ENCODE measurements at regions not wholly inside any gene's neighbourhood (a gene's known extent, or its start where the extent isn't known, plus 50 kb on each side); places are given as distances from the start of the nearest gene placed in this dataset.
"Not testable (repeated sequence)": the region's sequence is repeated elsewhere in the genome, so short reads cannot be mapped to it uniquely, and the experiment has no call there.

DNA sequence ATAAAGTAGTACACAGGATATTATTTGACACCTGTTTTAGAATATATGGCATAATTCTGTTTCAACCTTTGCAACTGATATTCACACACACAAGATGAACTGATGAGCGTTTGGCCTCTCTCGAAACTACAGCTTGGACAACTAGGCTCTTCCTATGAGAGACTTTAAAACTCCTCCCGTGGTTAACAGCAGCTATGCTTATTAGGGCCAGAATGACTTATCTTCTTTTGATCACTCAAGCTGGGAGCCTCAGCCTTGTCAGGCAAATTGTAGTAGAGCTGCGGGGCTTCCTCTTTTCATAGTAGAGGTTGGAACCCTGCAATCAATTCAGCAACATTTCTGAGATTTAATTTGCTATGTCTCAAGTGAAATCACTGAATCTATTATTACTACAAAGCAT is 381.3 kb upstream of the ANKRD20A1 start:
- H3K9me3 ChIP-seq (ENCODE audit: low read length) = not testable (repeated sequence)

DNA sequence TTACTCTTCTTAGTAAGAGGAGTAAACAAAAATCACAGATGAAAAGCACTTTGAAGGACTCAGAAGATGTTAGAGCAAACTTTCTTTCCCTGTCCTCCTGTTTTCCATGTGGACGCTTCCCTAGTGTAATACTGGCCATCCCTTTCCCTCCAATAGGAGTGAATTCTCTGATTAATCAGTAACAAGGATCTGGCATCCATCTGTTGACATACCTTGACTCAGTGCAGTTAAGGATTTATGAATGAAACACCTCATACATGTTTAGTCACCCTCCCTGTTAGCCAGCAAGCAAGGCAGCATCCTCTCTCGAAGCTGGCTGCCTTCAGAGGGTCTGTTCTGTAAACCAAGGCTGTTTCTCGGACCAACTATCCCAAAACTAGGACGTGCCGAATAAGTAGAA is 388.0 kb upstream of the ANKRD20A1 start:
- not testable (repeated sequence) for H3K27me3 ChIP-seq (ENCODE audit: insufficient read depth, low read length); H3K36me3 ChIP-seq (ENCODE audit: insufficient read depth, low read length); H3K4me3 ChIP-seq (ENCODE audit: low read length); H3K9me3 ChIP-seq (ENCODE audit: low read length); H3K4me1 ChIP-seq (ENCODE audit: insufficient read depth, low read length); H2AFZ ChIP-seq (ENCODE audit: low read depth, low read length)

More for the DNA sequence above, 381.3 kb upstream of the ANKRD20A1 start:
- H3K36me3 ChIP-seq (ENCODE audit: insufficient read depth, low read length); H2AFZ ChIP-seq (ENCODE audit: low read depth, low read length); H3K4me3 ChIP-seq (ENCODE audit: low read length); H3K4me1 ChIP-seq (ENCODE audit: insufficient read depth, low read length); H3K27me3 ChIP-seq (ENCODE audit: insufficient read depth, low read length): not testable (repeated sequence)

DNA sequence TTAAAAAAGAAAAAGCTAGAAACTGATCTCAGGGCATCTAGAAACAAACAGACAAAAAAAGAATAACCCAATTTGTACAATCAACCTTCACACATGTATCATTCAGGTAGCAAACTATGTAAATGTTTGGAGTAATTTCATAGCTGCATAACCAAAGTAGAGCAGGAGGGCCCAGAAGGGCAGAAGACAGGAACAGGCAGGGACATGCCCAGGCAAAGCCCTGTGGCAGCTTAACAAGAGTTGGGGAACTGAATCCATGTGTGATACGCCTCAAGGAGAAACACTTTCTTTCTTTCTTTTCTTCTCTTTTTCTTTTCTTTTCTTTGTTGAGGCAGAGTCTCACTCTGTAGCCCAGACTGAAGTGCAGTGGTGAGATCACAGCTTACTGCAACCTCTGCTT is 390.4 kb upstream of the ANKRD20A1 start:
- not testable (repeated sequence) for H3K4me1 ChIP-seq (ENCODE audit: insufficient read depth, low read length)

DNA sequence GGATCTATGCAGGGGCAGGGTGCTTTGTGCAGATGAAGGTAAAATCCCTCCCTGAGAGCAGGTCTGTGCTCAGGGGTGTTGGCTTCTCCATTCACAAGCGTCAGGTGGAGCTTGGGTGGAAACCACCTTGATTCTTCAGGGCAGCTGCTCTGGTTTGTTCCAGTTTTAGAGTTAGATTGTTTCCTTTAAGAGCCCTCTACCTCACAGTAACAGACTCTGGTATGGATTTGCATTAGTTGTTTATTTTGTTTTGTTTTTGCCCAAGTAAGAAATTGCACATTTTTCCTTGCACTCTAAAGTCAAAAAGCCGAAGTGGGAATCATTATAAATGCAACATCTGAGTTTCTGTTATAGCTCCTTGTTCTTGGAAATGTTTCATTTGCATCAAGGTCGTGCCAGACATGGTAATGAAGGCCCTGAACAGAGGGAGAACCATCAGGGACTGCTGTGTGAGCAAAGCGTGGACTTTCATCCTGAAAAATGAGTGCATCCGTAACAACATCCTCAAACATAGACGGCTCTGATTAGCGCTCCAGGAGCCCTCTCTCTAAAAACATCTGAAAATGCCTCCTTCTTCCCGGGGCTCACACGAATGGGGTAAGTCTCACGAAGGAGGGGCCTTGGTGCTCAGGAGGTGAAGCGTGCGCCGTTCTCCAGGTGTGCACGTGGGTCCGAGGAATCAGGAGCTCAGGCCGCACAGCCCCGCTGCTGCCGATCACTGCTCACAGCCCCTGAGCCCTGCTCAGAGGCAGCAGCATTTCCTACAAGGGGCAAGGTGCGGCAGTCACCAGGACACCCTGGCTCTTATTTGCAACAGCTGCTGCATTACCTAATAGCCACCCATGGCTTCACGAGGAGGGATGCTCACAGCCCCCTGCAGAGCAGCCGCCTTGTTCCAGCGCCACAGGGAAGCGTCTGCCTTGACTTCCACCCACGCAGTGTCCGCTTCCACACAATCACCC is 396.7 kb upstream of the ANKRD20A1 start:
- not testable (repeated sequence) for H3K4me1 ChIP-seq (ENCODE audit: insufficient read depth, low read length); H3K27me3 ChIP-seq (ENCODE audit: insufficient read depth, low read length)

More for the DNA sequence above, 390.4 kb upstream of the ANKRD20A1 start:
- H2AFZ ChIP-seq (ENCODE audit: low read depth, low read length); H3K4me3 ChIP-seq (ENCODE audit: low read length); H3K9me3 ChIP-seq (ENCODE audit: low read length); H3K27me3 ChIP-seq (ENCODE audit: insufficient read depth, low read length); H3K36me3 ChIP-seq (ENCODE audit: insufficient read depth, low read length): not testable (repeated sequence)

DNA sequence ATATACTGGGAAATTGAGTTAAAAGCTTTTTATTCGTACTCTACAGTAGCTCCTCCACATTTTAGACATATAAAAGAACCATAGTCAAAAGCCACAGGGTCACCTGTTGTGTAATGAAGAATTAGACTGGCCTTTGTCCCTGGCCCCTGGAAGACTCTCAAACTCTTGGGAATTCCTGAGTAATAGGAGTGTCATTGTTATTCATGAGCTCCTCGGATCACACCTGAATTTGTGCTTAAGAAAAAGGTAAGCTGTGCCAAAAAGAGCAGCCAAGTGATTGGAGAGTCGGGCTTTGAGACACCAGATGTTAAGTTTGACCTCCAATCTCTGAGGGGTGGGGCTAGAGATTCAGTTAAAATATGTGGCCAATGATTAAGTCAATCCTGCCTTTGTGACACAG is 405.8 kb upstream of the ANKRD20A1 start:
- H3K9me3 ChIP-seq (ENCODE audit: low read length); H3K4me1 ChIP-seq (ENCODE audit: insufficient read depth, low read length); H3K36me3 ChIP-seq (ENCODE audit: insufficient read depth, low read length); H3K27me3 ChIP-seq (ENCODE audit: insufficient read depth, low read length); H2AFZ ChIP-seq (ENCODE audit: low read depth, low read length); H3K4me3 ChIP-seq (ENCODE audit: low read length): not testable (repeated sequence)

More for the DNA sequence above, 396.7 kb upstream of the ANKRD20A1 start:
- not testable (repeated sequence) for H3K36me3 ChIP-seq (ENCODE audit: insufficient read depth, low read length); H3K4me3 ChIP-seq (ENCODE audit: low read length); H2AFZ ChIP-seq (ENCODE audit: low read depth, low read length); H3K9me3 ChIP-seq (ENCODE audit: low read length)

DNA sequence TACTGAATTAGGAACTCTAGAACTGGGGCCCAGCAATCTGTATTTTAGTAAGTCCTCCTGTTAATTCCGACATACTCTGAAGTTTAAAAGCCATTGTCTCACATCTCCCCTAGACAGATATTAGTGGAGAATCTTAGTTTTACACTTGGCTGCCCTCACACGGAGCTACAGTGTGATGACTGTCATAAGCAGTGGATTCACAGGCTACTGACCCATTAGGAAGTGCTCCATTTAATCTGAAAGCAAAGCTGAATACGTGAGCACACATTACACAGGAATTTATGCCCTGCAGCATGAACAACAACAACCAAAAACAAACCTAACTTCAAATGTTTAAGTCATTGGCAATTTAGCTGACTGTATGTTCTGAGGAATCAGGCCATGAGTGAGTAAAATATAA is 416.4 kb upstream of the ANKRD20A1 start:
- not testable (repeated sequence) for H3K36me3 ChIP-seq (ENCODE audit: insufficient read depth, low read length); H3K4me3 ChIP-seq (ENCODE audit: low read length); H2AFZ ChIP-seq (ENCODE audit: low read depth, low read length); H3K4me1 ChIP-seq (ENCODE audit: insufficient read depth, low read length); H3K27me3 ChIP-seq (ENCODE audit: insufficient read depth, low read length); H3K9me3 ChIP-seq (ENCODE audit: low read length)

DNA sequence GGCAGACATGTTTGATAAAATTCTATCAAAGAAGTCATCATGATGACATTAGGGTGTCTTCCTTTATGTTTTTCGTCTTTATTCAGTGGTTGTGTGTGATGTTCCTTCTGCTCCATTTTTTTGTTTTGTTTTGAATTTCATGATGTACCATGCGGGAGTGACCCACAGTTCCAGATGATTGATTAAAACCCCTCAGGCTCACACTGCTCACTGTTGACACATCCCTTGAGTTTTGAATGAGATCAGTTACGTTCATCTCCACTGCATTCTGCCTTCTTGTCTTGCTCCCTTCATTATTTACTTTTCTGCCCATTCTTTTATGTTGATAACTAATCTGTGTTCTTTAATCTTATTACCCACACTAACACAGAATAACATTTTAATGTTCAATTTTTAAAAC is 421.7 kb upstream of the ANKRD20A1 start:
- not testable (repeated sequence) for H3K9me3 ChIP-seq (ENCODE audit: low read length); H3K4me1 ChIP-seq (ENCODE audit: insufficient read depth, low read length); H2AFZ ChIP-seq (ENCODE audit: low read depth, low read length); H3K36me3 ChIP-seq (ENCODE audit: insufficient read depth, low read length); H3K27me3 ChIP-seq (ENCODE audit: insufficient read depth, low read length); H3K4me3 ChIP-seq (ENCODE audit: low read length)

DNA sequence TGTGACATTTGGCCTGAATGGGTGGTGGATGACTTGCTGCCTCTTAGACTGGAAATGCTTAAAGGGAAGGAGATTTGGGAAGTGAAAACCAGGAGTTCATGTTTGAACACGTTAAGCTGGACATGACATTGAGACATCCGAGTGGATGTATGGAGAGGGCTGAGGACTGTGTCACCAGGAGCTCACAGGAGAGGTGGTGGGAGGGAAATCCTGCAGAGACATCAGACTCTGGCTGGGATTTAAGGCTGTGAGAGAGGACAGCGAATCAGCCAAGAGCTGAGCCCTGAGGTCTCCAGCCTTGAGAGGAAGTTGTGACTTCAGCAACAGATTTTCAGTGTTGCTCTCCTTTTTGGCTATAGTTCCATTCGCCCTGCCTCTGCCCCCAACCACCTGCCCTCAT is 432.5 kb upstream of the SPATA31A3 start:
- not testable (repeated sequence) for H3K27me3 ChIP-seq (ENCODE audit: insufficient read depth, low read length); H3K4me1 ChIP-seq (ENCODE audit: insufficient read depth, low read length); H2AFZ ChIP-seq (ENCODE audit: low read depth, low read length); H3K4me3 ChIP-seq (ENCODE audit: low read length); H3K9me3 ChIP-seq (ENCODE audit: low read length); H3K36me3 ChIP-seq (ENCODE audit: insufficient read depth, low read length)

DNA sequence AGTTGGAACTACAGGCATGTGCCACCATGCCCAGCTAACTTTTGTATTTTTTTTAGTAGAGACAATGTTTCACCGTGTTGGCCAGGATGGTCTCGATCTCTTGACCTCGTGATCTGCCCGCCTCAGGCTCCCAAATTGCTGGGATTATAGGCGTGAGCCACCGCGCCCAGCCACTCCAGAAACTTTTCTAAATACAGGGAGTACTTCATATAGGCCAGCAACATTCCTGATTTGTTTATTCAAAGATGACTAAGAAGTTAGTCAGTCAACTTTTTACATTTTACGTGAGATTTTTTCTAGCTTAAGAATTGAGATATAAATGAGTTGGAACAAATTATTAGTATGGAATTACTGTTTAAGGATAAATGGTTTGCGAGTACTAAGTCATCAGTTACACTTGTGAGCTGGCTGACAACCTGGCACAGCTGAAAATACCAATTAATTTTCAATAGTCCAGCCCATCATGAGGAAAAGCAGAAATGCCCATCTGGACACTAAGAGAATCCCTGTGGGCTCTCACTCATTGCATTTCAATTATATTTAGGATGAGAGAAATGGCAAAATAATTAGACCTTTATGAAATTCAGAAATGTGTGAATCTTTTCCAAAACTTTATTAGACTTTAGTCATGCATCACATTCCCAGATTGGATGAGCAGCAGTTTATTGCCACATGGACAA is 430.8 kb upstream of the SPATA31A3 start:
- not testable (repeated sequence) for H3K9me3 ChIP-seq (ENCODE audit: low read length); H2AFZ ChIP-seq (ENCODE audit: low read depth, low read length); H3K36me3 ChIP-seq (ENCODE audit: insufficient read depth, low read length); H3K27me3 ChIP-seq (ENCODE audit: insufficient read depth, low read length); H3K4me3 ChIP-seq (ENCODE audit: low read length); H3K4me1 ChIP-seq (ENCODE audit: insufficient read depth, low read length)

DNA sequence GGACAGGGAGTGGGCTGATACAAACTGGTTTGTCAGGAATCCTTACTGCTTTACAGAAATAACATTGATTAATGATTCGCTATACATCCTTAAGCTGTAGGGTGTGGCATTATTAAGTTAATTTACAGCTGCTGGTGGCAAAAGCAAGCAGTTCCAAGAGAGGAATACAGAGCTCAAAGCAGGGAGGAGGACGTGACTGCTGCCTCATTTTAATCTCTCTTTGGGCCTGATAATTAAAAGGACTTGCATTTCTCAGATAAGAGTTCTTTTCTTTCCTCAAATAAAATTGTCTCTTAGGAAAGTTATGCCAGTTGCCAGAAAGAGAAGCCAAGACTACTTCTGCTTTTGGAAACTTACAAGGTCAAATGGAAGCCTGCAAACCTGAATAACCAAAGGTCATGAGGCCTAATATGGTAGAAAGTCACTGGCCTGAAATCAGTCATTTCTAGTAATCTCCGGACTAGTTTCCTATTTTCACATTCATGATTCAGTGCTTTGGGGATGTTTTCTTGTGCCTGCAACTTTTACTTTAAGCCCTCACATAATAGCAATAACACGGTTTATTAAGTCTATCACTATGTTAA is 426.2 kb upstream of the SPATA31A3 start:
- not testable (repeated sequence) for H3K27me3 ChIP-seq (ENCODE audit: insufficient read depth, low read length); H3K4me1 ChIP-seq (ENCODE audit: insufficient read depth, low read length); H3K36me3 ChIP-seq (ENCODE audit: insufficient read depth, low read length); H3K9me3 ChIP-seq (ENCODE audit: low read length); H2AFZ ChIP-seq (ENCODE audit: low read depth, low read length); H3K4me3 ChIP-seq (ENCODE audit: low read length)

DNA sequence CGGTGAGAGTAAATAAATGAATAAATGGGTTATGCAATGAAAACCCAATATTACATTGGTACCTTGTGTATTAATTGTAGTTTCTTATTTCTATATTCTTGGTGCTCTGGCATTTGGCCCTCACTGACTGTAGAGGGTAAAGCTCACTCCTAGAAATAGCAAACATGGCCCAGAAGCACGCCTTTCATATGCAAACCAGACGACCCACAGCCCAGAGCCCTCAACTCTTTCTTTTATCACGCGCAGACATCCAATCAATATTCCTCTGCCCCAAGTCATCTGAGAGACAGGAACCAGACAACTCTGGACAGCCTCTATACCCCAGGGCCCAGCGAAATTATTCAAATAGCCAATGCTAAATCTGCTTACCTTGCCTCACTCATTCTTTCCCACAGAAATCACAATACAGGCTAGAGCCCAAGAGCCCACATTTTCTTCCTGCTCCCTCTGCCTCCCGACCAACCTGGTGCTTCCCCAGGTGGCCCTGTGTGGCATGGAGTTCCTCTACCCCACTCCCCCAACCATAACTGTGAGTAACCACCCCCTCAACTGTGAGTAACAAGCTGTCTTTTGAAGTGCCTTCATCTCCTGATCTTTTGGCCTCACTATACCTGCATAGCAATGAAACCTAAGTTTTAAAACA is 425.1 kb upstream of the SPATA31A3 start:
- not testable (repeated sequence) for H3K36me3 ChIP-seq (ENCODE audit: insufficient read depth, low read length); H3K9me3 ChIP-seq (ENCODE audit: low read length); H2AFZ ChIP-seq (ENCODE audit: low read depth, low read length); H3K4me3 ChIP-seq (ENCODE audit: low read length); H3K4me1 ChIP-seq (ENCODE audit: insufficient read depth, low read length); H3K27me3 ChIP-seq (ENCODE audit: insufficient read depth, low read length)

DNA sequence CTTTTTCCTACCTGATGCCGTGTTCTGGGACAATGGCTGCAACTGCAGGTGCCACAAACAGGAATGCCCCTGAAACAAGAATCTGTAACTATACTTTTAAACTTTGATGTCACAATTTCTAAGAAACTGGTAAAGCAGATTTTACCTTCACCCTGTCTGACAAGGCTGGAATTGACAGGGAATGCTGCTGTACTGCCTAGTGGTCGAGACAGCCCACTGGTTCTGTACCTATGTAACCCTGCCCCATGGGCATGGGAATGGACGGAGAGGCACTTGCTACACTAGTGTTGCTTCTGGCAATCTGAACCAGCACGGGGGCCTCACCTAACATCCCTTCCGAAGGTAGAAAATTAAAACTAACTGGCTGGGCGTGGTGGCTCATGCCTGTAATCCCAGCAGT is 424.3 kb upstream of the SPATA31A3 start:
- H2AFZ ChIP-seq (ENCODE audit: low read depth, low read length); H3K9me3 ChIP-seq (ENCODE audit: low read length); H3K36me3 ChIP-seq (ENCODE audit: insufficient read depth, low read length); H3K4me1 ChIP-seq (ENCODE audit: insufficient read depth, low read length); H3K4me3 ChIP-seq (ENCODE audit: low read length); H3K27me3 ChIP-seq (ENCODE audit: insufficient read depth, low read length): not testable (repeated sequence)

DNA sequence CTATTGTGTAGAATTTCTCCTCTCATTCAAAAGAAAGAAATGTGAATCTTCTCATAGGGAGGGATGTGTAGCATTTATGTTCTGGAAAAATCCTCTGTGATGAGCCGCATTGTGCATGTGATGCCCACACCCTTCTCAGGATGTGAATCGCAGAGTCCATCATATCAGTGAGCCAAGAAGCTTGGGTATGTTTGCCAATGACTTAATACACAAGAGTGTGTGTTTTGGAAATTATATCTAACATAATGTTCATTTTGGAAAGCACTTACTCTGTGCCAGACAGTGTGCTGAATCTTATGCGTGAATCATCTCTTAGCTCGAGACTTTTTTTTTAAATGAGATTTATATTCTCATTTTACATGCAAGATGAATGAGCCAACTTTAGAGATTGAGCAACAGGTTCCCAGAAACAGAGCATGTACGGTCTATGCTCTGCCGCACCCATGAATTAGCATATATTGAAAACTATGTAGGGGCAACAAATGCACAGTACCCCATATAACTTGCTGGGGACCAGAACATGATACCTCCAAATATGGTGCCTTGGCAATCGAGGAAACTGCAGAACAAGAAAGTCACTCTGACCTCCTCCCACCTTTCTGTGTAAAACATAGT is 418.4 kb upstream of the SPATA31A3 start:
- H3K4me1 ChIP-seq (ENCODE audit: insufficient read depth, low read length); H2AFZ ChIP-seq (ENCODE audit: low read depth, low read length); H3K36me3 ChIP-seq (ENCODE audit: insufficient read depth, low read length); H3K27me3 ChIP-seq (ENCODE audit: insufficient read depth, low read length); H3K9me3 ChIP-seq (ENCODE audit: low read length); H3K4me3 ChIP-seq (ENCODE audit: low read length): not testable (repeated sequence)
